ENCODE measurements at regions not wholly inside any gene's neighbourhood (a gene's known extent, or its start where the extent isn't known, plus 50 kb on each side); places are given as distances from the start of the nearest gene placed in this dataset.

DNA sequence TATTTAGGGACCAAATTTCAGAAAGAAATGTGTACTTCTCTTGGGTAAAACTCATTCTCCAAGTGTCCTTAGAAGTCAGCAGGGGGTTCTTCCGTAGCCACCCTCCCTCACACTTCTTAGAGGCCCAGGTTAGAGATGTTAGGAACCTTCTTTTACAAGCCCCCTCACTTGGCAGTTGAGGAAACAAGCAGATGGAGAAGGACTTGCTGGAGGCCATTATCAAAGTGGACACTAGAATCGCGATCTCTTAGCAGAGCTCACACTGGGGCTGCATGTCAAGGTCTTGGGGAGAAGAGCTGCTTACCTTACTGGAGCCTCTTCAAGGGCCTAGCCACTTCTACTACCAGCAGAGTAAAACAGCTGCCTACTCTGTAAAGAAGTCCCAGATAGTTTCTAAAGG, 69.4 kb upstream of the POLG start:
- H3K27me3 ChIP-seq (ENCODE audit: insufficient read depth, low read length) = peaks cover 94% of the 10 kb centered on the region
- no peaks in the 10 kb centered on the region for H3K9me3 ChIP-seq (ENCODE audit: low read depth, low read length)
- H3K4me3 ChIP-seq (ENCODE audit: low read length) = no peak overlapping the region
- H3K4me1 ChIP-seq (ENCODE audit: insufficient read depth, low read length) = peaks cover 72% of the 10 kb centered on the region

- Histone ChIP-seq H3K4me1 (ENCODE audit: insufficient read depth, low read length) (peaks cover 58% of the 10 kb centered on the region), H3K9me3 (ENCODE audit: low read depth, low read length) (no peaks in the 10 kb centered on the region), H3K27me3 (ENCODE audit: insufficient read depth, low read length) (peaks cover 85% of the 10 kb centered on the region), H3K4me3 (ENCODE audit: low read length) (no peak overlapping the region)
Measured at GRCh38 chr15:89402518-89402805, 67.8 kb upstream of the POLG start.

GRCh38 chr15:89401631-89402517, 67.2 kb upstream of the POLG start:
- Histone ChIP-seq H3K27me3 (ENCODE audit: insufficient read depth, low read length) (peaks cover 79% of the 10 kb centered on the region), H3K4me1 (ENCODE audit: insufficient read depth, low read length) (peaks cover 58% of the 10 kb centered on the region), H3K9me3 (ENCODE audit: low read depth, low read length) (no peaks in the 10 kb centered on the region), H3K4me3 (ENCODE audit: low read length) (no peak overlapping the region)

- peaks cover 70% of the 10 kb centered on the region for H3K27me3 ChIP-seq (ENCODE audit: insufficient read depth, low read length)
Measured at GRCh38 chr15:89400782-89401545, 66.3 kb upstream of the POLG start.

DNA sequence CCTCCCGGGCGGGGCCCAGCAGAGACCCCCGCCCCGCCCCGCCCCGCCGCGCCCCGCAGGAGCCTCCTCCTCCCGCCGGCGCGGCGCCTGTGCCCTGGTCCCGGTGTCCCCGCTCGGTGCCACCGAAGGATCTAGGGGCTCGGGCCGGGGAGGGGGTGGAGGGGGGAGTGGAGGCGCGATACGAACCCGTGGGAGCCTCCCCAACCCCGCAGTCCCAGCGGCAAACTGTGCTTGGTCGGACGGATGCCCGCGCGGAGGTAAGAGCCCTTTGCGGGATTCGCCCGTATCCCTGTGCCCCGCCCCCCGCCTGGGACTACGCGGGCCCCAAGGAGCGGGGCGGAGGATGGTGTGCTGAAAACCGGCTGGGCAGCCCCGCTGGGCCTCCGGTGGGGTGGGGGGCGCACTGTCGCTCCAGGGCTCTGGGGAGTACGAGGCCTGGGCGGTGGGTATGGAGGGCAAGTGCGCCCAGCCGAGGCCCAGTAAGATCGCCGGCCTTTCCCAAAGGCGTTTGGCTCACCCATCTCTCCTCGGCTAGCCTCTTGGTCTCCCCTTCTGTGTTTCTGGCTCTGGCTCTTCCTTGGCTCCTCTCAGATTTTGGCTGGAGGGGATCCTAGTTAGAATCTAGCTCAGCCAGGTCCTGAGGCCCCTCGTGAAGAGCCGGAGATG, 65.6 kb upstream of the POLG start:
- Histone ChIP-seq H3K27me3 (ENCODE audit: insufficient read depth, low read length) (peaks cover 62% of the 10 kb centered on the region), H3K4me1 (ENCODE audit: insufficient read depth, low read length) (peaks cover 60% of the 10 kb centered on the region), H3K9me3 (ENCODE audit: low read depth, low read length) (no peaks in the 10 kb centered on the region), H3K4me3 (ENCODE audit: low read length) (no peak overlapping the region)

More at GRCh38 chr15:89400782-89401545, 66.3 kb upstream of the POLG start:
- no peaks in the 10 kb centered on the region for H3K9me3 ChIP-seq (ENCODE audit: low read depth, low read length)
- peaks cover 58% of the 10 kb centered on the region for H3K4me1 ChIP-seq (ENCODE audit: insufficient read depth, low read length)
- no peak overlapping the region for H3K4me3 ChIP-seq (ENCODE audit: low read length)

GRCh38 chr15:89399238-89400115, 64.9 kb upstream of the POLG start:
- H3K9me3 ChIP-seq (ENCODE audit: low read depth, low read length) = no peaks in the 10 kb centered on the region
- peaks cover 59% of the 10 kb centered on the region for H3K4me1 ChIP-seq (ENCODE audit: insufficient read depth, low read length)
- H3K27me3 ChIP-seq (ENCODE audit: insufficient read depth, low read length) = peaks cover 55% of the 10 kb centered on the region
- peak overlapping the region; percentile 24 for H3K4me3 ChIP-seq (ENCODE audit: low read length)

GRCh38 chr15:89398896-89399237, 64.2 kb upstream of the POLG start:
- peaks cover 63% of the 10 kb centered on the region for H3K4me1 ChIP-seq (ENCODE audit: insufficient read depth, low read length)
- no peaks in the 10 kb centered on the region for H3K9me3 ChIP-seq (ENCODE audit: low read depth, low read length)
- H3K4me3 ChIP-seq (ENCODE audit: low read length) = no peak overlapping the region
- H3K27me3 ChIP-seq (ENCODE audit: insufficient read depth, low read length) = peaks cover 49% of the 10 kb centered on the region

DNA sequence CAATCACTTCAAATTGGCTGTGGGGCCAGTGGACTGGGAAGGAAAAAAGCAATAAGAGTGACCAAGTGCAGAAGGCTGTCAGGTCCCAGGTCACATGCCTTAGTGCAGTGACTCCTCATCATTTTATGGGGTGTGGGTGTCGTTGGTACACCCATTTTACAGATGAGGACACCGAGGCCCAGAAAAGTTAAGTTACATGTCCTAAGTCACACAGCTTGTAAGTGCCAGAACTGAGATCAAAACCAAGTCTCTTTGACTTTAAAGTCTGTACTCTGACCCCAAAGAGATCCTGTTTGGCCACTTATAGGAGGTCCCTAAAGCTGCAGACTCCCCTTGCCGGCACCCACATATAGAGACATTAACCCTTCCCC, 63.0 kb upstream of the POLG start:
- Histone ChIP-seq H3K27me3 (ENCODE audit: insufficient read depth, low read length) (peaks cover 36% of the 10 kb centered on the region), H3K4me3 (ENCODE audit: low read length) (no peak overlapping the region), H3K4me1 (ENCODE audit: insufficient read depth, low read length) (peaks cover 62% of the 10 kb centered on the region), H3K9me3 (ENCODE audit: low read depth, low read length) (no peaks in the 10 kb centered on the region)

DNA sequence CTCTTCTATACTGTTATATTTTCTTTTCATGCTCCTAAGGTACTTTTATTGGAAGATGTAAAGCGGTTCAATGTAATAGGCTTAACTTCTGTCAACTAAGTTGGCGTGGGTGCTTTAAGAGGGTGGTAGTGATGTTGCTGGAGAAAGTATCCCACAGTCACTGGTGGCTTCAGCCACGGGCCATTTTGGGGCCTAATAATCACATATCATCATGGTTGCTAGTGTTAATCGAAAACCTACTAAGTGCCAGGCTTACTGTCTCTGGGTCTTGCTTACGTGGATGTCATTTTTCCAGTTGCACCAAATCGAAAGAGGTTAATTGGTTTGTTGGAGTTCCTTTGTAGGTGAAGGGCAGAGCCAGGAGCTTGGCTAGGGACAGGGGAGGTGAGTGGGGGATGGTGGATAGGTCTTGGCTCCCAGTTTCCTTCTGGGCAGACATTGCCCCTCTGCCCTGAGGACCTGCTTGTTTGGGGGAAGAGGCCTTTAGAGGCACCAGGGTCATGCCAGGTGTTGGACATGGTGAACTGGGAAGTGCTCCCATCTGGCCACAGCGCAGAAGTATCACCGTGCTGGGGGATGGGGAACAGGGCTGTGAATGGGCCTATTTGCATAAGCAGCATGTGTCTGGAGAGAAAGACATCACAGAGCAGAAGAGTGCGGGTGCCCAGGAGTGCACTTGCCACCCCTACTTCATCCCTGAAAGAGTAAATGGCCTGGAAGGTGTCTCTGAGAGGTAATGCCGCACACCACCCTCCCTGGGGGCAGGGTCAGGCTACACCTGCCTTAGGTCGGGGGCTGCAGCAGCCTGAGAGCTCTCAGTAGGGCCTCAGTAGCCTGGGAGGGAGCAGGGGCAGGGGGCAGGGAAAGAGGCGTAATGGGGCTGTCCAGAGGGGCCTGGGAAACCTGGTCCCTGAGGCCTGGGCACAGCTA, 62.4 kb upstream of the POLG start:
- Histone ChIP-seq H3K4me1 (ENCODE audit: insufficient read depth, low read length) (peaks cover 56% of the 10 kb centered on the region), H3K4me3 (ENCODE audit: low read length) (no peak overlapping the region), H3K9me3 (ENCODE audit: low read depth, low read length) (no peaks in the 10 kb centered on the region), H3K27me3 (ENCODE audit: insufficient read depth, low read length) (peaks cover 30% of the 10 kb centered on the region)

DNA sequence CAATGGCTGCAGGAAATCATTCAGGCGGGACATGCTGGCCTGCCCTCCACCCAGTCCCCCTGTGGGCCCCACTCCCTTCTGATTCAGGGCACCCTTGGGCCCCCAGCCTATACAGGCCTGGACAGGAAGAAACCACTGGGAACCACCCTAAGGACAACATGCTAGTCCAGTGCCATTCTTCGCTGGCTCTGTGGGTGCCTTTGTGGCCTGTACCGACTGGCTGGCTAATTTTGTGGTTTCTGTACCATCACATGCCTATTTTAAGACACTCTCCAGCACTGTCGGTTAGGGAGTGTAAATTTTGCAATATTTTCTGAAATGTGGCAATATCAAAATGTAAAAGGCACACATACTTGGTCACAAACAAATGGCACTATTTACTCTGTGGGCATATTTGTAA, 61.4 kb upstream of the POLG start:
- Histone ChIP-seq H3K27me3 (ENCODE audit: insufficient read depth, low read length) (peaks cover 20% of the 10 kb centered on the region), H3K4me3 (ENCODE audit: low read length) (no peak overlapping the region), H3K9me3 (ENCODE audit: low read depth, low read length) (no peaks in the 10 kb centered on the region), H3K4me1 (ENCODE audit: insufficient read depth, low read length) (peaks cover 46% of the 10 kb centered on the region)

DNA sequence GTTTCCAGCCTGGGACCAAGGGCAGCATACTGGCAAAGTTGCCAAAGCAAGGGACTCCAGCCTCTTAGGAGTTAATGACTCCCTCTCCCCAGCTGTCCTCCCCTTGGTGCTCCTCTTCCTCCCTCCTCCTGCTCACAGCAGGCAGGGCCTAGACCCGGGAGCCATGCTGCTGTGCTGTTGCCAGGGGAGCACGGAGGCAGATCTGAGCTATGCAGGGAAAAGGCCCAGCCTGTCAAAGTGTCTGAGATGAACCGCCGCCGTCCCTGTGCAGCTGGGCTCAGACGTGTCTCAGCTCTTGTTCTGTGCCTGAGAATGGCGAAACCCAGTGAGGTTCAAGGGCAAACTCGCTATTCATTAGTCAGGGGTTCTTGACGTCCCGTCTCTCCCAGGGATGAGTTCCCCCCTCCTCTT, 60.8 kb upstream of the POLG start:
- Histone ChIP-seq H3K27me3 (ENCODE audit: insufficient read depth, low read length) (peaks cover 15% of the 10 kb centered on the region), H3K4me1 (ENCODE audit: insufficient read depth, low read length) (peaks cover 42% of the 10 kb centered on the region), H3K9me3 (ENCODE audit: low read depth, low read length) (no peaks in the 10 kb centered on the region), H3K4me3 (ENCODE audit: low read length) (no peak overlapping the region)

GRCh38 chr15:89395031-89395430, 60.4 kb upstream of the POLG start:
- peaks cover 12% of the 10 kb centered on the region for H3K27me3 ChIP-seq (ENCODE audit: insufficient read depth, low read length)
- no peak overlapping the region for H3K4me3 ChIP-seq (ENCODE audit: low read length)
- H3K9me3 ChIP-seq (ENCODE audit: low read depth, low read length) = no peaks in the 10 kb centered on the region
- peaks cover 38% of the 10 kb centered on the region for H3K4me1 ChIP-seq (ENCODE audit: insufficient read depth, low read length)

- Histone ChIP-seq H3K27me3 (ENCODE audit: insufficient read depth, low read length) (no peaks in the 10 kb centered on the region), H3K9me3 (ENCODE audit: low read depth, low read length) (no peaks in the 10 kb centered on the region), H3K4me1 (ENCODE audit: insufficient read depth, low read length) (peaks cover 29% of the 10 kb centered on the region), H3K4me3 (ENCODE audit: low read length) (no peak overlapping the region)
Measured at GRCh38 chr15:89393056-89393455, 58.4 kb upstream of the POLG start.

Measured in mononuclear cell (primary cell).